GM21528 (cell line): ENCODE measurements at regions not wholly inside any gene's neighbourhood (a gene's known extent, or its start where the extent isn't known, plus 50 kb on each side); places are given as distances from the start of the nearest gene placed in this dataset.

Source experiments
- ATAC-seq: cut with Tn5 transposase; IDR thresholded peaks from one replicate; pipeline ENCODE4 v1.9.1; 2021; ENCODE audit warnings: mild to moderate bottlenecking, moderate library complexity; ENCODE audit not compliant: unreplicated experiment, low FRiP score

DNA sequence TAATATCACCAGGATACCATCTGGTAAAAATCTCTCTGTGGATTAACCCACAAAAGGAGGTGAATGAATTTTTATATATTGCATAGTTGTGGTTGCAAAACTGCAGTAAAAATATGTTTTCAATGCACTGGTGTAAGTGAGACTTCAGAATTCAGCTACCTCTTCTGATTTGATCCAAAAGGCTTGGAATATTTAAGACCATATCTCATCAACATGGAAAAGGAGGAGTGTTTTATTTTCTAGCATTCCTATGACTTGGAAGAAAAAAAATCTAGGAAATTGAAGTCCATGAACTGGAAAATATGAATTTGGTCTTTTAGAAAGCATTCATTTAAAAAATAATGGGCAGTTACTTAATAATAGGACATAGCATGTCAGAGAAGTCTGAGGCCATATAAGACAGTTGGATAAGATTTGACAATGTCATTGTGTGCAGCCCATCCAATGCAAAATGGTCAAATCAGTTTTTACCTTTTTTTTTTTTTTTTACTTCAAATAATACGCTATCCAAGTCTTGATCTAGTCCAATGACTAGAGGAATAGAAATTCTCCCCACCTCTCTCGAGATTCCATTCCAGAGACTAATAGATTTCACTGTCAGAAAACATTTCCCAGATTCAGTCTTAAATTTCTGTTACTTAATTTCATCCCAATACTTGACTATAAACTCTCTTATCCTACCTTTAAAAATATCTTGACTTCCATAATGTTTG is 364.9 kb upstream of the PMFBP1 start:
- ATAC-seq = no peak

DNA sequence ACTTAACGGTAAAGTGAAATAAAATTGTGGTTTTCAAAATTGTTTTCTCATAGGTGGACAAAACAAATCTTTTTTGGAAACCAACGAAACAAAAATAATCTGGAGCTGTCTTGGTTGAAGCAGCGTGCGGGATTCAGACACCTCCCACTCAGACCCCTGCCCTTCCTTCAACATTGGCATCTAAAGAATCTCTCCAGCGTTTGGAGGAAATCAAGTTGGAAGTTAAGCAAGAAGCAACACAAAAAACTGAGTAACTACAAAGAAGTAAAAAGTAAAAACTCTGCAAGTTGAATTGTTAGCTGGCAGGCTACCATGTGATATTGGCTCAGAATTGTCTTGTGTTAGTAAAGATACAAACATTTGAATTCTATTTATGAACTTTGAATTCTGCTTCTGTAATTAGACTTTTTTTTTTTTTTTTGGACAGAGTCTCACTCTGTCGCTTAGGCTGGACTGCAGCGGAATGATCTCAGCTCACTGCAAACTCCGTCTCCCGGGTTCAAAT is 361.0 kb upstream of the PMFBP1 start:
- ATAC-seq = no peak

GRCh38 chr16:72530434-72530833 is 358.5 kb upstream of the PMFBP1 start:
- ATAC-seq = no peak

GRCh38 chr16:72523087-72523486 is 351.1 kb upstream of the PMFBP1 start:
- no peak for ATAC-seq

GRCh38 chr16:72517154-72517553 is 345.2 kb upstream of the PMFBP1 start:
- no peak for ATAC-seq

DNA sequence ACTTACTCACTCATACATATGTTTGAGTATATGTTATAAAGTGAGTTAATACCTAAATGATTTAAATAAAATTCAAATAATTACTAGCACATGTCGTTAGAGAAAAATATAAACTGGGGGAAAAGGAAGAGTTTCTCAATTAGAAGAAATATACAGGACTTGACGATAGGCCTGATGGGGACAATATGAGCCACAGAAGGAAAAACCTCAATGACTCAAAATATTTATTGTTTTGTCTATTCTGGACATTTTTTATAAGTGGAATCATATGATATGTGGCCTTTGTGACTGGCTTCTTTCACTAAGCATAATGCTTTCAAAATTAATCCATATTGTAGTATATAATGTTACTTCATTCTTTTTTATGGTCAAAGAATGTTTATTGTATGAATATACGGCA is 339.2 kb upstream of the PMFBP1 start:
- ATAC-seq = no peak

- no peak for ATAC-seq
These were observed 336.2 kb upstream of the PMFBP1 start for GRCh38 chr16:72508191-72508590.

GRCh38 chr16:72502594-72503005 is 330.6 kb upstream of the PMFBP1 start:
- no peak for ATAC-seq

DNA sequence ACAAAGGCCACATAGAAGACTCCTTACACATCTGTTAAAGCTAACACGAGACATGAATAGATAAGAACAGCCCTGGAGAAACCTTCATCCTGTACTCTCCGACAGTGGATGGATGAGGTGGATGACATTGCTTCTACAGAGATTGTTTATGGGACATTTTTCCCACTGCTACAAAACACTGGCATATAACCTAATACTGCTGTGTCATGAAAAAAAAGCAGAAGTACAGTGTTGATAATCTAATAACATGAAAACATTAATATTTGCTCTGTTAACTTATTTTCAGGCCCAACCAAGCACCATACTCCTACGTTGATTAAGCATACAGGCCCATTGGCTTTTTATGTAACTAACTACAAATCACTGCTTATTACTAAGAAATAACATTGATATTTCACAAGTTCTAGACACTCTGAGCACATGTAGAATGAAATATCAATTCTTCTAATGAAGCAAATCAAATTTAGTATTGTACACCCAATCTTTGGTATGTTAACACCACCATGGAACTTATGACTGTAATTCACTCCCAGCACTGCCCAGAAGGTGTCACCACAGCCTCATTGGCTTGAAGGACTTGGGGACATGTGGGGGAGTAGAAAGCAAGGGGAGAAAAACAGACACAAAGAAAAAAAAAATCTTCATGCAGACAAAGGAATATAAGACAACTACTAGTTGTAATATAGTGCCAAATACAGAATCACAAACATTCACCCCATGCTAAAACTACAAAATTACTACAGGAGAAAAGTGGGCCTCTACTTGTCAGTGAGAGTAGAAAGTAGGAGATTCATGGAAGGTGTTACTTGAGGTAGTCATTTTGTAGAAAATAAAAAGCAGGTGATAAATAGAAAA is 330.0 kb upstream of the PMFBP1 start:
- ATAC-seq = peak; percentile 55

DNA sequence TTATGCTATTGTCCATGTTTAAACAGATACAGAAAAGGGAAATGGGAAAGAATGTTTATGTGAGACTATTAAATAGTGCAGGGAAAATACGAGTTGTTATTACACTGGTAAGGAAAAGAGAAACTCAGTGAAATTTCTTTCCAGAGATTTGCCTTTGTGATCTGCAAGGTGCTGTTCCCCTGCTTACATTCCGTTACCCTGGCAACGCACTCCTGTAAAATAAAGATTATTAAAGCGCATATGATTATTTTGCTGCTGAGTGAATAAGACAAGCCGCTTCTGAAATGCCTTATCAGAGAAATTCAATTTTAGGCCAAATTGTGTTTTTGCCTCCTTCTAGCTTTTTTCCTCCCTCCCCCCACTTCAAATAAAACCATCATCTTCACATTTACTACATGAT is 328.6 kb upstream of the PMFBP1 start:
- no peak for ATAC-seq

DNA sequence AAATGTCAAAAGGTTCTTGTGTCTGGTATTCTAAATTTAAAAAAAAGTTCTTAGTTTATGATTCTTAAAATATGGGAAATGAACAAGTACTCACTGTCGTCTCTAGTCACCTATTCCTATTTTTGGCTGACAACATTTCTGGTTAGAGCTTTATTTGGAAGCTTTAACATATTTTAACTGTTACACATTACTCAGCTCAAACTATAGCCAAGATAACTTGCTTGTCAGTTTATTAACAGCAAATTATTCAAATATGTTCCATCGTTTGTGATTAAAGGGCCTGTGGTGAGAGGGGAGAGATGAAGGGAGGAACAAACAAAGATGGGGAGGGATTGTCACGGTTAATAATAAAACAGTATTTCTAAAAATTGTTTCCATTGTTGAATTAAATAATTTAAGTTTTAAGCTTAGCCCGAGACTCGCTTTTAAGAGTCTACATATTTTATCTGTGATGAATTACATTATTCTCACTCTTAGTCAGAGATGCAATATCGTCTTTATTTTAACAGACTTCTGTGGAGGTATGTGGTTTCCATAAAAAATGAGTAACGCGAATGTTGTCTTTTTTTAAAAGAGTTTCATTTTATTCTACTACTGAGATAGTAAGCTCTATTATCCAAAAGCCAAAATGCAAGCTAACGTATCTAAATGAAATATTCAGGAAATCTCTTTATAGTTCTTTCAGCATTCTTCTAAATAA is 321.9 kb upstream of the PMFBP1 start:
- ATAC-seq = no peak

DNA sequence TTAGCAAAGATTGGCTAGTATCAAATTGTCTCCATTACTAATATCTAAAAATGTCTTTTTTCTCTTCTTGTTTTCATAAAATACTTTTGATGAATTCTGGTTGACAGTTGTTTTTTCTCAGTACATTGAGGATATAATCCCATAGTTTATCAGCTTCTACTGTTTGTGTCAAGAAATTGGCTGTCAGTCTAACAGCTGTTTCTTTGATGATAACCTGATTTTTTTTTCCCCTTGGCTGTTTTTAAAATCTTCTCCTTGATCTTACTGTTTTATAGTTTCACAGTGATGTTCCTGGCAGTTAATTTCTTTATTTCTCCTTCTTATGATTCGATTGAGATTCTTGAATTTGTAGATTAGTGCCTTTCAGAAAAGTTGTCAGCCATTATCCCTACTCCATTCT is 315.3 kb upstream of the PMFBP1 start:
- no peak for ATAC-seq

- peak; percentile 58 for ATAC-seq
These were observed 310.7 kb upstream of the PMFBP1 start for GRCh38 chr16:72482695-72483094.

DNA sequence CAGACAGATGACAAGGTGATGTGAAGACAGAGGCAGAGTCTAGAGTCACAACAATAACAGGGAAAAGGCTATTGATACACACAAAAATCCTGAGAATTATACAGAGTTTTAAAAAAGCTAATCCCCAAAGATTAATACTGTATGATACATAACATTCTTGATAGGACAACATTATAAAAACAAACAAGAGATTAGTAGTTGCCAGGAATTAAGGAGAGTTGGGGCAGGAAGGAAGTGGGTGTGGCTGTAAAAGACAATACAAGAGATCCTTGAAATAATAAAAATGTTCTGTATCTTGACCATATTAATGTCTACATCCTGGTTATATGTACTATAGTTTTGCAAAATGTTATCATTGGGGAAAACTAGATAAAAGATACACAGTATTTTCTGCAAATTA is 309.5 kb upstream of the PMFBP1 start:
- no peak for ATAC-seq

- ATAC-seq = no peak
These were observed 309.0 kb upstream of the PMFBP1 start for GRCh38 chr16:72480911-72481310.

DNA sequence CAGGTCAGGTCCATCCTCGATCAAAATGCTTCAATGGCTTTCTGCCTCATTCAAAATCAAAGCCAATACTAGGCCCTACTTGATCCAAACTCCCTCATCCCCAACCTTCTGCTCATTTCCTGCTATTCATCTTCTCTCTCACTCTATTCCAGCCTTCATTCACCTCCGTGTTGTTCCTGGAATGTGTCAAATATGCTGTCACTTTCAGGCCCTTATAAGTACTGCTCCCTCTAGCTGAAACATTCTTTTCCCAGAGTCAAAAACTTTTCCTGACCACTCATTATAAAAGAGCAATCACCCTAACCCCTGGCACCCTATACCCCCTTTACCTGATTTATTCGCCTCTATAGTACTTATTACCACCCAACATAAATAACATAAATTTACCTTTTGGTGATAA is 303.7 kb upstream of the PMFBP1 start:
- ATAC-seq = no peak

- ATAC-seq = no peak
These were observed 302.7 kb upstream of the PMFBP1 start for GRCh38 chr16:72474501-72475123.

DNA sequence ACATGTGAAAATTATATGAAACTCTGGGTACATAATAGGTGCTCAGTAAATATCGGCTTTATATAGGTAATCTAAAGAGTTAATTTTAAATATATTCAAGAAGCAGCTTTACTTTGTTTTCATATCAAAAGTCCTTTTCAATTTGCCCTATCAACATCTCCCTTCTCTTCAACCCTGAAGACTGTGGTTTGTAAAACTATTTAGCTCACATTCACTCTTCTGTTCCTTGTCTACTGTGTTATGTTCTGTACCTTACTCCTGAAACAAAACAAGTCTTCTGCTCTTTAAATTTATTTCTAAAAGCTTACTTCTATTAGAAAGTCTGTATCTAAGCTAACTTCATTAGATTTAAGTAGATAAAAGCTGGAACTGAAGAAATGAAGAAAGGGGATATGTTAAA is 301.7 kb upstream of the PMFBP1 start:
- ATAC-seq = no peak

DNA sequence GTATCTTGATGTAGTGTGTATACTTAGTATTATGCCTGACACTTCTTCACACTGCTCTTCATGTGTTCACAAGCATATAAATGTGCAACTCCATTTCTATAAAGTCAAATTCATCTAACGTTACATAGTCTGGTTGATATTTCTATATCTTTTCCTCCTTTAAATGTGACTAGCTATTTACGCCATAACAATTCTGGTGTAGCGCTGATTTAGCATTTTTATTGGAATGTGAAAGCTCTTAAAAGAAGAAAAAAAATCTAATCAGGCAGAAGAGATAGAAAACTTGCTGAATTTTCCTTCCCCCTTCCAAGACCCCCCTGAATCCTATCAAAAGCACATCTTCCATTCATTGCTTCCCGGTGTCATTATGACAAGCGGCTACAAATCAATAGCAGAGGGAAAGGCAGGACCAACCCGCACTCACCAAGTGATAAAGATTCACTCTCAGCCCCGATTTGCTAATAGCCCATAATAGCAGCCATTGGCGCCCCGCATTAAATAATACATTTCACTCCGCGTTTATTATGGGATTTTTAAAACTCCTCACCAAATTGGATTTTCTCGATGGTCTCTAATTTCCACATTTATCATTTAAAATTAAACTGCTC is 299.5 kb upstream of the PMFBP1 start:
- ATAC-seq = no peak

- ATAC-seq = no peak
These were observed 298.6 kb upstream of the PMFBP1 start for GRCh38 chr16:72470541-72470940.
